GM12892 (cell line): ENCODE measurements at regions not wholly inside any gene's neighbourhood (a gene's known extent, or its start where the extent isn't known, plus 50 kb on each side); places are given as distances from the start of the nearest gene placed in this dataset.

Experiments
- DNase-seq: peaks from one replicate; pipeline ENCODE4 v3.0.0; 2011; ENCODE audit not compliant: insufficient read length
- FAIRE-seq: peaks from 2 replicates; lab custom pipeline; 2011; peaks lifted over from hg19 to GRCh38; lab: Jason Lieb, UNC
- POLR2A ChIP-seq: IDR thresholded peaks from 2 replicates; pipeline ENCODE4 v1.6.1; 2011; ENCODE audit warnings: low read depth, low read length, control low read depth
- POLR2AphosphoS5 ChIP-seq: IDR thresholded peaks from 2 replicates; pipeline ENCODE4 v1.6.1; 2011; ENCODE audit warnings: low read depth, low read length, control low read depth
- TAF1 ChIP-seq: IDR thresholded peaks from 2 replicates; pipeline ENCODE4 v1.6.1; 2011; ENCODE audit warnings: low read depth, mild to moderate bottlenecking, control low read depth, low read length, borderline replicate concordance

GRCh38 chr2:22878121-22878520, 506.9 kb upstream of the KLHL29 start:
- DNase-seq (no peak), FAIRE-seq (no peak)
- TF ChIP-seq POLR2A, result no peak

GRCh38 chr2:22879009-22879863, 505.7 kb upstream of the KLHL29 start:
- DNase-seq (no peak), FAIRE-seq (no peak)
- no peak for TF ChIP-seq TAF1
- TF ChIP-seq POLR2A, result no peak
- TF ChIP-seq POLR2AphosphoS5, result no peak

- FAIRE-seq (no peak), DNase-seq (no peak)
- TF ChIP-seq TAF1, result no peak
- TF ChIP-seq POLR2A, result no peak
- TF ChIP-seq POLR2AphosphoS5, result no peak
Observed at GRCh38 chr2:22880161-22880560, 504.8 kb upstream of the KLHL29 start.

GRCh38 chr2:22882011-22882410, 503.0 kb upstream of the KLHL29 start:
- DNase-seq, result no peak

GRCh38 chr2:22882643-22883042, 502.3 kb upstream of the KLHL29 start:
- DNase-seq, result no peak
- FAIRE-seq, result no peak
- no peak for TF ChIP-seq POLR2AphosphoS5
- TF ChIP-seq POLR2A, result no peak
- no peak for TF ChIP-seq TAF1

More at GRCh38 chr2:22882011-22882410, 503.0 kb upstream of the KLHL29 start:
- no peak for TF ChIP-seq POLR2AphosphoS5
- TF ChIP-seq POLR2A, result no peak
- no peak for FAIRE-seq

- no peak for TF ChIP-seq POLR2AphosphoS5
- TF ChIP-seq POLR2A, result no peak
- TF ChIP-seq TAF1, result no peak
- FAIRE-seq (no peak), DNase-seq (no peak)
Observed at GRCh38 chr2:22883054-22883453, 501.9 kb upstream of the KLHL29 start.

GRCh38 chr2:22885245-22885644, 499.7 kb upstream of the KLHL29 start:
- FAIRE-seq (no peak), DNase-seq (no peak)
- TF ChIP-seq POLR2A, result no peak

- FAIRE-seq (no peak), DNase-seq (no peak)
- TF ChIP-seq POLR2AphosphoS5 (no peak), TAF1 (no peak), POLR2A (no peak)
Observed at GRCh38 chr2:22887426-22887825, 497.6 kb upstream of the KLHL29 start.

GRCh38 chr2:22887845-22888244, 497.1 kb upstream of the KLHL29 start:
- FAIRE-seq, result no peak
- no peak for DNase-seq
- TF ChIP-seq POLR2AphosphoS5 (no peak), TAF1 (no peak), POLR2A (no peak)

GRCh38 chr2:22890132-22890531, 494.8 kb upstream of the KLHL29 start:
- TF ChIP-seq POLR2A (no peak), TAF1 (no peak), POLR2AphosphoS5 (no peak)
- FAIRE-seq (no peak), DNase-seq (no peak)

- DNase-seq (no peak), FAIRE-seq (no peak)
- TF ChIP-seq POLR2AphosphoS5, result no peak
- TF ChIP-seq TAF1, result no peak
- no peak for TF ChIP-seq POLR2A
Observed at GRCh38 chr2:22893761-22894517, 491.0 kb upstream of the KLHL29 start.

- TF ChIP-seq POLR2A, result no peak
- no peak for TF ChIP-seq TAF1
- TF ChIP-seq POLR2AphosphoS5, result no peak
- DNase-seq (no peak), FAIRE-seq (no peak)
Observed at GRCh38 chr2:22894761-22895160, 490.2 kb upstream of the KLHL29 start.
